GM12865 (cell line): ENCODE measurements at regions not wholly inside any gene's neighbourhood (a gene's known extent, or its start where the extent isn't known, plus 50 kb on each side); places are given as distances from the start of the nearest gene placed in this dataset.

ENCODE experiments used
- DNase-seq: peaks from one replicate; pipeline ENCODE4 v3.0.0; 2010; ENCODE audit warnings: low read depth
- H3K4me3 ChIP-seq: 2 replicates; pipeline ENCODE4 v1.5.1; 2011; ENCODE audit warnings: mild to moderate bottlenecking, low read depth, low read length, control low read depth
- CTCF ChIP-seq: IDR thresholded peaks from 2 replicates; pipeline ENCODE4 v1.5.1; 2011; ENCODE audit warnings: low read length, control low read depth, low read depth, inconsistent platforms; ENCODE audit not compliant: insufficient read depth; ENCODE audit errors: missing control alignments

- no peak for DNase-seq
- H3K4me3 ChIP-seq = no peak overlapping the region
- TF ChIP-seq CTCF = no peak
These were observed 189.5 kb upstream of the PLEKHG7 start for GRCh38 chr12:92513231-92513730.

GRCh38 chr12:92511786-92512185 is 191.0 kb upstream of the PLEKHG7 start:
- DNase-seq = no peak
- no peak overlapping the region for H3K4me3 ChIP-seq
- no peak for TF ChIP-seq CTCF

- H3K4me3 ChIP-seq = no peak overlapping the region
- no peak for TF ChIP-seq CTCF
- no peak for DNase-seq
These were observed 193.5 kb upstream of the PLEKHG7 start for GRCh38 chr12:92509156-92509738.

- TF ChIP-seq CTCF = no peak
- no peak overlapping the region for H3K4me3 ChIP-seq
- no peak for DNase-seq
These were observed 195.9 kb upstream of the PLEKHG7 start for GRCh38 chr12:92506891-92507290.

GRCh38 chr12:92506460-92506859 is 196.3 kb upstream of the PLEKHG7 start:
- TF ChIP-seq CTCF = no peak
- DNase-seq = no peak
- peak overlapping the region; percentile 59 for H3K4me3 ChIP-seq

- DNase-seq = peak; percentile 87
These were observed 197.2 kb upstream of the PLEKHG7 start for GRCh38 chr12:92505254-92506231.

More at GRCh38 chr12:92505254-92506231, 197.2 kb upstream of the PLEKHG7 start:
- TF ChIP-seq CTCF = no peak
- H3K4me3 ChIP-seq = peak overlapping the region; percentile 59
